ENCODE measurements at regions not wholly inside any gene's neighbourhood (a gene's known extent, or its start where the extent isn't known, plus 50 kb on each side); places are given as distances from the start of the nearest gene placed in this dataset.

DNA sequence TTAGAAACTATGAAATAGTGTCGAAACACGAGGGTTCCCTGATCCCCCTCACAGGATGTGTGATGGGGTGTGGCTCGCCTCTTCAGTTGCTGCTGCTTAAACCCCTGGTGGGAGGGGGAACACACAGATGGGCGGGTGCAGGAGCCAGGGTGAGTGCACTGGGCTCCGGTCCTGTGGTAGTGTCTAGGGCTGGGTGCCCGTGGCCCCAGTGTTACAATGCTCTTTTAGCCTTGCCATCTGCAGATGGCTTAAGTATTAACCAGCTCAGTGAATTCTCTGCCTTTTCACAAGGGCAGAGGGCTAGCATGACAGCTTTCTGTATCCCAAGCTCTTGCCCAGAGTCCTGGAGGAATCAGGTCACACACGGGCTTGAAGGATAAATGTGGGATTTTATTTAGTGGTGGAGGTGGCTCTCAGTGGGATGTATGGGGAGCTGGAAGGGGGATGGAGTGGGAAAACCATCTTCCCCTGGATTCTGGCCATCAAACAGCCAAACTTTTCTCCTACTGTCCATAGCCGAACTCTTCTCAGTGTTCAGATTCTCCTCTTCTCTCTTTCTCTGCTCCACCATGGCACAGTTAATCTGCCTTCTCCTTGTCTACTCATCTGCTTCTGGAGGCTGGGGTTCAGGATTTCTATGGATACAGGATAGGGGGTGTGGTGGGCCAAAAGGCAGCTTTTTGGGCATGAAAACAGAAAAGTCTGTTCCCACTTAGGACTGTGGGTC lies 659.0 kb downstream of the EPM2A start:
- TF ChIP-seq POLR2A (IDR thresholded peaks at IDR 0.05) (no peak), POLR2AphosphoS5 (IDR thresholded peaks at IDR 0.05) (no peak), EP300 (IDR thresholded peaks at IDR 0.05) (no peak)
- TF ChIP-seq, protein P1, sequence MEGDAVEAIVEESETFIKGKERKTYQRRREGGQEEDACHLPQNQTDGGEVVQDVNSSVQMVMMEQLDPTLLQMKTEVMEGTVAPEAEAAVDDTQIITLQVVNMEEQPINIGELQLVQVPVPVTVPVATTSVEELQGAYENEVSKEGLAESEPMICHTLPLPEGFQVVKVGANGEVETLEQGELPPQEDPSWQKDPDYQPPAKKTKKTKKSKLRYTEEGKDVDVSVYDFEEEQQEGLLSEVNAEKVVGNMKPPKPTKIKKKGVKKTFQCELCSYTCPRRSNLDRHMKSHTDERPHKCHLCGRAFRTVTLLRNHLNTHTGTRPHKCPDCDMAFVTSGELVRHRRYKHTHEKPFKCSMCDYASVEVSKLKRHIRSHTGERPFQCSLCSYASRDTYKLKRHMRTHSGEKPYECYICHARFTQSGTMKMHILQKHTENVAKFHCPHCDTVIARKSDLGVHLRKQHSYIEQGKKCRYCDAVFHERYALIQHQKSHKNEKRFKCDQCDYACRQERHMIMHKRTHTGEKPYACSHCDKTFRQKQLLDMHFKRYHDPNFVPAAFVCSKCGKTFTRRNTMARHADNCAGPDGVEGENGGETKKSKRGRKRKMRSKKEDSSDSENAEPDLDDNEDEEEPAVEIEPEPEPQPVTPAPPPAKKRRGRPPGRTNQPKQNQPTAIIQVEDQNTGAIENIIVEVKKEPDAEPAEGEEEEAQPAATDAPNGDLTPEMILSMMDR (IDR thresholded peaks at IDR 0.05), result no peak

All from suprapubic skin (tissue), 4 donors.